ENCODE measurements at regions not wholly inside any gene's neighbourhood (a gene's known extent, or its start where the extent isn't known, plus 50 kb on each side); places are given as distances from the start of the nearest gene placed in this dataset.

- Histone ChIP-seq H3K79me2 (ENCODE audit: low read length) (no peaks in the 10 kb centered on the region), H3K4me3 (ENCODE audit: low read length) (no peak overlapping the region), H3K9ac (ENCODE audit: low read length) (no peak overlapping the region), H3K4me1 (ENCODE audit: low read length) (peaks cover 27% of the 10 kb centered on the region), H3K4me2 (ENCODE audit: low read length) (no peak overlapping the region), H2AFZ (ENCODE audit: low read depth, low read length) (no peak overlapping the region), H3K36me3 (replicated peaks; ENCODE audit: low read depth, low read length) (no peaks in the 10 kb centered on the region), H4K20me1 (ENCODE audit: insufficient read depth, low read length) (no peaks in the 10 kb centered on the region), H3K9me3 (ENCODE audit: insufficient read depth, low read length) (no peaks in the 10 kb centered on the region), H3K27me3 (ENCODE audit: low read depth, low read length) (no peaks in the 10 kb centered on the region), H3K27ac (ENCODE audit: low read length) (no peak overlapping the region)
- no peak for TF ChIP-seq EZH2phosphoT487 (IDR thresholded peaks at IDR 0.05; ENCODE audit: low read depth)
- TF ChIP-seq, protein P1, sequence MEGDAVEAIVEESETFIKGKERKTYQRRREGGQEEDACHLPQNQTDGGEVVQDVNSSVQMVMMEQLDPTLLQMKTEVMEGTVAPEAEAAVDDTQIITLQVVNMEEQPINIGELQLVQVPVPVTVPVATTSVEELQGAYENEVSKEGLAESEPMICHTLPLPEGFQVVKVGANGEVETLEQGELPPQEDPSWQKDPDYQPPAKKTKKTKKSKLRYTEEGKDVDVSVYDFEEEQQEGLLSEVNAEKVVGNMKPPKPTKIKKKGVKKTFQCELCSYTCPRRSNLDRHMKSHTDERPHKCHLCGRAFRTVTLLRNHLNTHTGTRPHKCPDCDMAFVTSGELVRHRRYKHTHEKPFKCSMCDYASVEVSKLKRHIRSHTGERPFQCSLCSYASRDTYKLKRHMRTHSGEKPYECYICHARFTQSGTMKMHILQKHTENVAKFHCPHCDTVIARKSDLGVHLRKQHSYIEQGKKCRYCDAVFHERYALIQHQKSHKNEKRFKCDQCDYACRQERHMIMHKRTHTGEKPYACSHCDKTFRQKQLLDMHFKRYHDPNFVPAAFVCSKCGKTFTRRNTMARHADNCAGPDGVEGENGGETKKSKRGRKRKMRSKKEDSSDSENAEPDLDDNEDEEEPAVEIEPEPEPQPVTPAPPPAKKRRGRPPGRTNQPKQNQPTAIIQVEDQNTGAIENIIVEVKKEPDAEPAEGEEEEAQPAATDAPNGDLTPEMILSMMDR (IDR thresholded peaks at IDR 0.05; ENCODE audit: low read depth, low read length), result no peak
These were observed 192.2 kb upstream of the HS6ST1 start for GRCh38 chr2:128510701-128511397.

- Histone ChIP-seq H2AFZ (ENCODE audit: low read depth, low read length) (no peak overlapping the region), H4K20me1 (ENCODE audit: insufficient read depth, low read length) (no peaks in the 10 kb centered on the region)
- TF ChIP-seq, protein P1 (IDR thresholded peaks at IDR 0.05; ENCODE audit: low read depth, low read length), result no peak
- no peak for TF ChIP-seq EZH2phosphoT487 (IDR thresholded peaks at IDR 0.05; ENCODE audit: low read depth)
These were observed 193.2 kb upstream of the HS6ST1 start for GRCh38 chr2:128511731-128512378.

GRCh38 chr2:128512379-128513115 lies 193.9 kb upstream of the HS6ST1 start:
- no peak overlapping the region for H3K27ac ChIP-seq (ENCODE audit: low read length)
- no peaks in the 10 kb centered on the region for H3K9me3 ChIP-seq (ENCODE audit: insufficient read depth, low read length)
- no peak for TF ChIP-seq EZH2phosphoT487 (IDR thresholded peaks at IDR 0.05; ENCODE audit: low read depth)
- TF ChIP-seq, protein P1 (IDR thresholded peaks at IDR 0.05; ENCODE audit: low read depth, low read length), result no peak
- peak overlapping the region; percentile 73; the same call in 1 of the 2 replicates for H3K4me2 ChIP-seq (ENCODE audit: low read length)
- no peak overlapping the region for H3K9ac ChIP-seq (ENCODE audit: low read length)
- no peak overlapping the region for H2AFZ ChIP-seq (ENCODE audit: low read depth, low read length)
- H3K4me3 ChIP-seq (ENCODE audit: low read length), result no peak overlapping the region
- no peaks in the 10 kb centered on the region for H3K79me2 ChIP-seq (ENCODE audit: low read length)
- H3K27me3 ChIP-seq (ENCODE audit: low read depth, low read length), result no peaks in the 10 kb centered on the region
- no peaks in the 10 kb centered on the region for H4K20me1 ChIP-seq (ENCODE audit: insufficient read depth, low read length)
- H3K36me3 ChIP-seq (replicated peaks; ENCODE audit: low read depth, low read length), result no peaks in the 10 kb centered on the region
- H3K4me1 ChIP-seq (ENCODE audit: low read length), result peaks cover 28% of the 10 kb centered on the region

More at GRCh38 chr2:128511731-128512378, 193.2 kb upstream of the HS6ST1 start:
- H3K4me2 ChIP-seq (ENCODE audit: low read length), result no peak overlapping the region
- no peaks in the 10 kb centered on the region for H3K79me2 ChIP-seq (ENCODE audit: low read length)
- H3K36me3 ChIP-seq (replicated peaks; ENCODE audit: low read depth, low read length), result no peaks in the 10 kb centered on the region
- no peaks in the 10 kb centered on the region for H3K9me3 ChIP-seq (ENCODE audit: insufficient read depth, low read length)
- no peaks in the 10 kb centered on the region for H3K27me3 ChIP-seq (ENCODE audit: low read depth, low read length)
- H3K9ac ChIP-seq (ENCODE audit: low read length), result no peak overlapping the region
- peaks cover 25% of the 10 kb centered on the region for H3K4me1 ChIP-seq (ENCODE audit: low read length)
- H3K27ac ChIP-seq (ENCODE audit: low read length), result no peak overlapping the region
- no peak overlapping the region for H3K4me3 ChIP-seq (ENCODE audit: low read length)
